GM19351 (cell line): ENCODE measurements at regions not wholly inside any gene's neighbourhood (a gene's known extent, or its start where the extent isn't known, plus 50 kb on each side); places are given as distances from the start of the nearest gene placed in this dataset.

Source experiments
- ATAC-seq: cut with Tn5 transposase; IDR thresholded peaks from one replicate; pipeline ENCODE4 v1.9.1; 2021; ENCODE audit warnings: mild to moderate bottlenecking, moderate library complexity; ENCODE audit not compliant: unreplicated experiment

GRCh38 chr11:113584371-113584770 lies 109.2 kb upstream of the DRD2 start:
- ATAC-seq, result no peak

DNA sequence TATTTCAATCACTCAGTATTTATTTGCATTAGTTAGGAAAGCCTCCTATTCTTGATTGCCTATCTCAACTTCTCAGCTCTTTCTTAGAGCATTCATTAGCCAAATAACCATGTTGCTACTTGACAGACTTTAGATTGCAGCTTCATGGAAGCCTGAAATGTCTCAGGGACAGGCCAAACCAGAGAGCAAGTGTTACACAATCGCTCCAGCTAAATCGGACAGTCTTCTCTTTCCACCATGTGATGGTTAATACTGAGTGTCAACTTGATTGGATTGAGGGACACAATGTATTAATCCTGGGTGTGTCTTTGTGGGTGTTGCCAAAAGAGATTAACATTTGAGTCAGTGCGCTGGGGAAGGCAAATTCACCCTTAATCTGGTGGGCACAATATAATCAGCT lies 106.5 kb upstream of the DRD2 start:
- ATAC-seq, result no peak

GRCh38 chr11:113579292-113579940 lies 104.2 kb upstream of the DRD2 start:
- ATAC-seq, result no peak

- ATAC-seq, result no peak
Measured at GRCh38 chr11:113578715-113579250, 103.6 kb upstream of the DRD2 start.

DNA sequence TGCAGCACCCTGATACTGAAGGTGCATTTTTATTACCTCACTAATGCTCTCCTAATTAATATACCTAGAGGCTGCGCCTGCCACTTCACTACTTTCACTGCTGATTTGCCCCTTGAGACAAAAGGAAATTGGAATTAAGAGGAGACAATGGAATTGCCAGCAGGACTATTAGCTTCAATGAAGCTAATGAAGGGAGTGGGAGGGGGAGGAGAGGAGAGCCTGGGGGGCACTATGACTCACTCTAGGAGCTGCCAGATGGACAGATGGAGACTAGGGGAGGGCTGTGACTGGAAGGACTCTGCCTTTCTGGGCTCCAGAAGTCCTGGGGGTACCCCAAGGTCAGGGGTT lies 102.8 kb upstream of the DRD2 start:
- ATAC-seq, result no peak

GRCh38 chr11:113577356-113578032 lies 102.3 kb upstream of the DRD2 start:
- ATAC-seq, result no peak

- ATAC-seq, result no peak
Measured at GRCh38 chr11:113574586-113574985, 99.4 kb upstream of the DRD2 start.

GRCh38 chr11:113574171-113574570 lies 99.0 kb upstream of the DRD2 start:
- ATAC-seq, result no peak

GRCh38 chr11:113572136-113572735 lies 97.0 kb upstream of the DRD2 start:
- ATAC-seq, result no peak

- no peak for ATAC-seq
Measured at GRCh38 chr11:113571531-113571930, 96.3 kb upstream of the DRD2 start.

DNA sequence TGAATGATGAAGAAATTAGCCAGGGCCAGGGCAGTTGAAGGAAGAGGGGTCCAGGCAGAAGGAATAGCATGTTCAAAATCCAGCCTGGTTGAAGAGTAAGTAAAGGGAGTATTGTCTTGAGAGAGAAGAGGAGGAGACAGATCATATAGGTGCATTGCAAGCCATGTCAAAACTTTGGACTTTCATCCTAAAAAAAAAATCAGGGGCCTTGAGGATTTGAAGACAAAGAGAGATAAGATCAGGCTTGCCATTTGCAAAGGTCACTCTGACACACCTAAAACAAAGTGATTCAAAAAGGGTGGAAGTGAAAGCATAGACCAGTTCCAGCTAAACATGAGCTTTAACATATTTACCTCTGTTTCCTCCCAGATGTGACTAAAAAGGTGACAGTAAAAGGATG lies 95.7 kb upstream of the DRD2 start:
- ATAC-seq, result no peak

GRCh38 chr11:113569391-113569790 lies 94.2 kb upstream of the DRD2 start:
- ATAC-seq, result no peak

DNA sequence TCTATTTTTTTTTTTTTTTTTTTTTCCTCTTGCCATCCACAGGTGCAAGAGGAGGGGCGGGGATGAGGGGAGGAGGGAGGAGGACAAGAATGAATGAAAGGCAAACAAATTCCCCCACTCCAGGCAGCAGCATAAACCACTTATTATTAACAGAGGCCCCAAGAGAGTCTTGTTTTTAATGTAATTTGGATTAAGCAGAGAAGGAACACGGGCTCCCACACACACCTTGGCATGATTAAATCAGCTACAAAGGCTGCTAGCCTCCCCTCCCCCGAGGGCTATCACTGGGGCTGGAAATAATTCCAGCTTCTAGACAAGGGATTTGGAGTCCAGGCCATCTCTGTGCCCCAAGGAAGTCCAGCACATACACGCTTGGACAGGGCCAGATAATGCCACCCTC lies 93.4 kb upstream of the DRD2 start:
- no peak for ATAC-seq

DNA sequence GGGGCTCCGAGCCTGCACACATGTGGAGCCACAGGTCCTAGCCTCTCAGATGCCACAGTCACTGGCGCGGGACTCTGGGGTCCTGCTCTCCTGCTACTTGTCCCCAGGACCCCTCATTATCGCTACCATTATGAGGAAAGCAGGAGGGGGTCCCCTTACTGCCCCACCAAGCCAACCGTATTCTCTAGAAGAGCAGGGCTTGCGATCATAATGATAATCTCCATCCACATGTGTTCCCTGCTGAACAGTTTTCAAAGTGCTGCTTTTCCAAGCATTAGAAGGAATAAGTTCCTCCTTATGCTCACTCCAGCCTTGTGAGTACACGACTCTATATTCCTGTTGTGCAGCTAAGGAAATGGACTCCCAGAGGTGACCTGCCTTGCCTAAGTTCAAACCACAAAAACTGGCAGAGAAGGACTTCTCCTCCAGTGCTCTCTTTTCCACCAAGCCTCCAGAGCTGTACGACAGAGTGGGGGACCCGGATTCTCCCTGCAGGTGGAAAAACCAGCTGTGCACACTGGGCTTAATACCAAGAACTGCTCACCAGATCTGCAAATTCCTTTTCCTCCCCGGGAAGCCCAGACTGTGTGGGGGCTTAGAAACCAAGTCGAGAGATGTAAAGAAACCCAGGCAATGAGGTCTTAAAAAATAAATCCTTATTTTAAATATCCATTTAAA lies 92.8 kb upstream of the DRD2 start:
- no peak for ATAC-seq

DNA sequence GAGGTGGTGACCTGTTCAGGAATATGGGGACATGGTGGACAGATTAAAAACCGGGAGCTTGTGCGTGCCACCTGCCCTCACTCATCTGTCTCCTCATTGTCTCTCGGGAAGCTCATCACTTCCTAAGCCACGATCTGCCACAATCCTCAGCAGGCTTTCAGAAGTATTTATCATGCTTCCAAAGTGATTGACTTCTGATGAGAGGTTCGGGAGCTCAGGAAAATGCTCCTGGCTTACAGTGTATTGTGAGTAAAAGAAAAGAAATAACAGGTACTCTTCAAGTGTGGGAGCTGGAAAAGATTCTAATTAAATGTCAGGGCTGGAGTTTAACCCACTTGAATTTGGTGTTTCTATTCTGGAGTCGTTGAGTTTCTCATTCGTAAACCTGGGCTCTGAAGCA lies 91.9 kb upstream of the DRD2 start:
- no peak for ATAC-seq

GRCh38 chr11:113564527-113565130 lies 89.4 kb upstream of the DRD2 start:
- ATAC-seq, result no peak

GRCh38 chr11:113563766-113564526 lies 88.7 kb upstream of the DRD2 start:
- ATAC-seq, result no peak

DNA sequence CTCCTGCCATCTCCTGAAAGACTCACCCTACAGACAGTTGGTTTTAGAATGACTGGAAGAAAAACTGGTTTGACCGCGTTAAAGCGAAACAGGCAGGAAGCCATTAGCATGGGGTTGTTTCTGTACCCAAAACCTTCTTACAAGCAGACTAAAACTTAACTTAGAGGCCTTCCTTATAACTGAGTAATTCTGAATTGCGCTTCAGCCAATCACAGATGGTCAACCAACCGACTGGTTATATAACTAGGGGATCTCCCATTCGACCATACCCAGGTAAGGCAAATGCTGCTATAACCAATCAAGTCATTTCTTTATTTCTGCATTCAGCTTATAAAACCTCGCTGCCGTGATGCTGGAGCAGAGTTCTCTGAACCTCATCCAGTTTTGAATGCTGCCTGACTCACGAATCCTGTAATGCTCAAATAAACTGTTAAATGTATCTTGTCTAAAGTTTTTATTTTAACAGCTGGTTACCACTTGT lies 87.8 kb upstream of the DRD2 start:
- no peak for ATAC-seq

- ATAC-seq, result no peak
Measured at GRCh38 chr11:113562576-113562975, 87.4 kb upstream of the DRD2 start.

GRCh38 chr11:113557926-113558325 lies 82.7 kb upstream of the DRD2 start:
- ATAC-seq, result no peak
